H1 (cell line): ENCODE measurements at regions not wholly inside any gene's neighbourhood (a gene's known extent, or its start where the extent isn't known, plus 50 kb on each side); places are given as distances from the start of the nearest gene placed in this dataset.

Source experiments
- CBX5 ChIP-seq: fragments of 300-800, 300-1000 bp; sonication (generic); IDR thresholded peaks from 2 replicates; pipeline ENCODE4 v1.7.1; 2016; ENCODE audit warnings: antibody characterized with exemption, low read length, low read depth
- CREB1 ChIP-seq: IDR thresholded peaks from 2 replicates; pipeline ENCODE4 v1.6.1; 2012; ENCODE audit warnings: inconsistent platforms
- CTCF ChIP-seq, 3 experiments: IDR thresholded peaks; 1 replicate in 2 of 3; 2 replicates in 1 of 3; pipeline versions ENCODE4 v1.5.1 to v1.6.1; 2011; ENCODE audit warnings: low read length in 3 of 3, mild to moderate bottlenecking in 3 of 3, inconsistent platforms in 2 of 3, low read depth in 1 of 3, moderate library complexity in 1 of 3; ENCODE audit not compliant: insufficient read depth in 1 of 3; ENCODE audit errors: control extremely low read depth in 1 of 3
- HDAC2 ChIP-seq, 2 experiments: fragments of 300-600 bp in 1 of 2; sonication (generic) in 1 of 2; IDR thresholded peaks; 2 replicates each; pipeline ENCODE4 v1.6.1; 2011 to 2012; ENCODE audit warnings: low read depth in 2 of 2, low read length in 2 of 2, mild to moderate bottlenecking in 2 of 2, moderate library complexity in 2 of 2, borderline replicate concordance in 1 of 2, inconsistent platforms in 1 of 2
- JUND ChIP-seq: IDR thresholded peaks from 2 replicates; pipeline ENCODE4 v1.6.1; 2011; ENCODE audit warnings: mild to moderate bottlenecking, improper control_type of control experiment, low read length
- KDM5A ChIP-seq: fragments of 200-600 bp; IDR thresholded peaks from 2 replicates; pipeline ENCODE4 v1.7.1; 2012; ENCODE audit warnings: mild to moderate bottlenecking, low read length, inconsistent platforms, mixed read lengths
- SIRT6 ChIP-seq: IDR thresholded peaks from one replicate; pipeline ENCODE4 v1.7.1; 2012; ENCODE audit warnings: low read length, inconsistent platforms

- TF ChIP-seq JUND: no peak
- TF ChIP-seq HDAC2 (IDR thresholded peaks at IDR 0.05; ENCODE audit: borderline replicate concordance in 1 of 2, low read depth in 2 of 2, low read length in 2 of 2): no peak
- no peak for TF ChIP-seq CBX5
- no peak for TF ChIP-seq SIRT6
- TF ChIP-seq CREB1: no peak
- TF ChIP-seq KDM5A: no peak
- TF ChIP-seq CTCF (IDR thresholded peaks at IDR 0.05; ENCODE audit: control extremely low read depth in 1 of 3, insufficient read depth in 1 of 3, low read depth in 1 of 3, low read length in 3 of 3): no peak
Observed at GRCh38 chr20:7496394-7496991, 443.8 kb downstream of the HAO1 start (continued).
